ENCODE measurements at regions not wholly inside any gene's neighbourhood (a gene's known extent, or its start where the extent isn't known, plus 50 kb on each side); places are given as distances from the start of the nearest gene placed in this dataset.

DNA sequence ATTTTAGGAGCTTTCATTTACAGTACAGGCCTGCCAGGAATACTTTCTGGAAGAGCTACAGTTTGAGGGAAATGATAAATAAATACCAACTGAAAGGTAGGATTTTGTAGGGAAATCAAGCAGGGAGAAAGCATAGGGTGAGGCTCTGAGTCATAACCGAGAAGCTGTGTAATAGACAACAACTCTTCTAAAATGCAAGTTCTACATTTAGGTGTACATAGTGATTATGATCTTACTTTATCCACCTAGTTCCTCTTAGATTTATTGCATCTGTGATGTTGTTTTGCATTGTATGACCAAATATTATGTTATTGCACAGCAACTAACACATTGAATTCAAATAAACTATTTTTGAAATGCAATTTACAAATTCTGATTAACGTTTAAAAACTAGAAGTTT is 819.3 kb downstream of the PLA2G4A start:
- TF ChIP-seq, protein P1, sequence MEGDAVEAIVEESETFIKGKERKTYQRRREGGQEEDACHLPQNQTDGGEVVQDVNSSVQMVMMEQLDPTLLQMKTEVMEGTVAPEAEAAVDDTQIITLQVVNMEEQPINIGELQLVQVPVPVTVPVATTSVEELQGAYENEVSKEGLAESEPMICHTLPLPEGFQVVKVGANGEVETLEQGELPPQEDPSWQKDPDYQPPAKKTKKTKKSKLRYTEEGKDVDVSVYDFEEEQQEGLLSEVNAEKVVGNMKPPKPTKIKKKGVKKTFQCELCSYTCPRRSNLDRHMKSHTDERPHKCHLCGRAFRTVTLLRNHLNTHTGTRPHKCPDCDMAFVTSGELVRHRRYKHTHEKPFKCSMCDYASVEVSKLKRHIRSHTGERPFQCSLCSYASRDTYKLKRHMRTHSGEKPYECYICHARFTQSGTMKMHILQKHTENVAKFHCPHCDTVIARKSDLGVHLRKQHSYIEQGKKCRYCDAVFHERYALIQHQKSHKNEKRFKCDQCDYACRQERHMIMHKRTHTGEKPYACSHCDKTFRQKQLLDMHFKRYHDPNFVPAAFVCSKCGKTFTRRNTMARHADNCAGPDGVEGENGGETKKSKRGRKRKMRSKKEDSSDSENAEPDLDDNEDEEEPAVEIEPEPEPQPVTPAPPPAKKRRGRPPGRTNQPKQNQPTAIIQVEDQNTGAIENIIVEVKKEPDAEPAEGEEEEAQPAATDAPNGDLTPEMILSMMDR (IDR thresholded peaks at IDR 0.05; ENCODE audit: borderline replicate concordance, extremely low read depth, low read length, poor library complexity, severe bottlenecking), result no peak
- no peak for TF ChIP-seq EZH2 (IDR thresholded peaks at IDR 0.05; ENCODE audit: borderline replicate concordance, low read depth, low read length, severe bottlenecking)
